ENCODE measurements at regions not wholly inside any gene's neighbourhood (a gene's known extent, or its start where the extent isn't known, plus 50 kb on each side); places are given as distances from the start of the nearest gene placed in this dataset.

- peak in 1 of 3 donors; percentile 6 for DNase-seq
- peak overlapping the region in 2 of 5 donors; percentile 13 to 44 for H3K4me3 Mint-ChIP-seq
- H3K27me3 Mint-ChIP-seq (ENCODE audit: low read depth in 3 of 3): peaks cover 2 to 6% (median 4%) of the 10 kb centered on the region in 3 donors
- peaks cover 0 to 2% (median 0%) of the 10 kb centered on the region in 6 donors for H3K9me3 Mint-ChIP-seq
- H3K4me1 Mint-ChIP-seq: peaks cover 7 to 10% of the 10 kb centered on the region in 2 donors
- H3K27ac Mint-ChIP-seq: no peak overlapping the region
- peaks cover 0 to 5% (median 0%) of the 10 kb centered on the region in 3 donors for H3K36me3 Mint-ChIP-seq
Observed at GRCh38 chr2:168348076-168348475, 100.7 kb upstream of the STK39 start.

GRCh38 chr2:168350380-168350779, 103.0 kb upstream of the STK39 start:
- no peak overlapping the region for H3K4me3 Mint-ChIP-seq
- no peak for DNase-seq
- H3K4me1 Mint-ChIP-seq: peaks cover 19 to 23% of the 10 kb centered on the region in 2 donors
- H3K36me3 Mint-ChIP-seq: peaks cover 0 to 7% (median 0%) of the 10 kb centered on the region in 3 donors
- no peak overlapping the region for H3K27ac Mint-ChIP-seq
- H3K27me3 Mint-ChIP-seq (ENCODE audit: low read depth in 3 of 3): peaks cover 0 to 4% (median 2%) of the 10 kb centered on the region in 3 donors
- peaks cover 0 to 4% (median 0%) of the 10 kb centered on the region in 6 donors for H3K9me3 Mint-ChIP-seq

- DNase-seq: no peak
- H3K9me3 Mint-ChIP-seq: peaks cover 0 to 4% (median 0%) of the 10 kb centered on the region in 6 donors
- H3K36me3 Mint-ChIP-seq: peaks cover 0 to 7% (median 0%) of the 10 kb centered on the region in 3 donors
- H3K27me3 Mint-ChIP-seq (ENCODE audit: low read depth in 3 of 3): peaks cover 0 to 4% (median 3%) of the 10 kb centered on the region in 3 donors
- peaks cover 20 to 26% of the 10 kb centered on the region in 2 donors for H3K4me1 Mint-ChIP-seq
- H3K27ac Mint-ChIP-seq: no peak overlapping the region
- H3K4me3 Mint-ChIP-seq: no peak overlapping the region
Observed at GRCh38 chr2:168353251-168353650, 102.8 kb upstream of the CERS6 start.

GRCh38 chr2:168354499-168354898, 101.6 kb upstream of the CERS6 start:
- Mint-ChIP-seq H3K27ac (no peak overlapping the region), H3K36me3 (peaks cover 0 to 11% (median 0%) of the 10 kb centered on the region in 3 donors), H3K4me1 (peaks cover 27 to 38% of the 10 kb centered on the region in 2 donors), H3K9me3 (peaks cover 0 to 4% (median 0%) of the 10 kb centered on the region in 6 donors), H3K4me3 (peak overlapping the region in 2 of 5 donors; percentile 4 to 12), H3K27me3 (ENCODE audit: low read depth in 3 of 3) (peaks cover 0 to 4% (median 3%) of the 10 kb centered on the region in 3 donors)
- peak in 1 of 3 donors; percentile 16 for DNase-seq

- Mint-ChIP-seq H3K27ac (no peak overlapping the region), H3K36me3 (peaks cover 0 to 11% (median 0%) of the 10 kb centered on the region in 3 donors), H3K4me1 (peaks cover 27 to 38% of the 10 kb centered on the region in 2 donors), H3K9me3 (peaks cover 0 to 4% (median 0%) of the 10 kb centered on the region in 6 donors), H3K4me3 (peak overlapping the region in 1 of 5 donors; percentile 25), H3K27me3 (ENCODE audit: low read depth in 3 of 3) (peaks cover 0 to 4% (median 3%) of the 10 kb centered on the region in 3 donors)
- no peak for DNase-seq
Observed at GRCh38 chr2:168355121-168355520, 101.0 kb upstream of the CERS6 start.

- H3K9me3 Mint-ChIP-seq: peaks cover 0 to 4% (median 0%) of the 10 kb centered on the region in 6 donors
- no peak for DNase-seq
- peak overlapping the region in 1 of 5 donors; percentile 67 for H3K4me3 Mint-ChIP-seq
- H3K4me1 Mint-ChIP-seq: peaks cover 27 to 38% of the 10 kb centered on the region in 2 donors
- H3K27me3 Mint-ChIP-seq (ENCODE audit: low read depth in 3 of 3): peaks cover 0 to 4% (median 2%) of the 10 kb centered on the region in 3 donors
- no peak overlapping the region for H3K27ac Mint-ChIP-seq
- peaks cover 0 to 11% (median 0%) of the 10 kb centered on the region in 3 donors for H3K36me3 Mint-ChIP-seq
Observed at GRCh38 chr2:168355779-168356476, 100.1 kb upstream of the CERS6 start.

- H3K36me3 Mint-ChIP-seq: peaks cover 0 to 13% (median 0%) of the 10 kb centered on the region in 3 donors
- no peak overlapping the region for H3K27ac Mint-ChIP-seq
- H3K9me3 Mint-ChIP-seq: peaks cover 0 to 4% (median 0%) of the 10 kb centered on the region in 6 donors
- H3K4me1 Mint-ChIP-seq: peaks cover 27 to 38% of the 10 kb centered on the region in 2 donors
- H3K27me3 Mint-ChIP-seq (ENCODE audit: low read depth in 3 of 3): peaks cover 0 to 2% (median 2%) of the 10 kb centered on the region in 3 donors
- no peak for DNase-seq
- no peak overlapping the region for H3K4me3 Mint-ChIP-seq
Observed at GRCh38 chr2:168356477-168356835, 99.6 kb upstream of the CERS6 start.

GRCh38 chr2:168357797-168358472, 98.1 kb upstream of the CERS6 start:
- H3K4me3 Mint-ChIP-seq: no peak overlapping the region
- peaks cover 0 to 4% (median 0%) of the 10 kb centered on the region in 6 donors for H3K9me3 Mint-ChIP-seq
- H3K4me1 Mint-ChIP-seq: peaks cover 27 to 38% of the 10 kb centered on the region in 2 donors
- peaks cover 0 to 2% (median 2%) of the 10 kb centered on the region in 3 donors for H3K27me3 Mint-ChIP-seq (ENCODE audit: low read depth in 3 of 3)
- peaks cover 0 to 18% (median 0%) of the 10 kb centered on the region in 3 donors for H3K36me3 Mint-ChIP-seq
- no peak for DNase-seq
- no peak overlapping the region for H3K27ac Mint-ChIP-seq

GRCh38 chr2:168359082-168359481, 97.0 kb upstream of the CERS6 start:
- no peak overlapping the region for H3K27ac Mint-ChIP-seq
- DNase-seq: no peak
- no peak overlapping the region for H3K4me3 Mint-ChIP-seq
- H3K9me3 Mint-ChIP-seq: peaks cover 0 to 3% (median 0%) of the 10 kb centered on the region in 6 donors
- H3K27me3 Mint-ChIP-seq (ENCODE audit: low read depth in 3 of 3): peaks cover 0 to 2% (median 2%) of the 10 kb centered on the region in 3 donors
- peaks cover 0 to 15% (median 0%) of the 10 kb centered on the region in 3 donors for H3K36me3 Mint-ChIP-seq
- H3K4me1 Mint-ChIP-seq: peaks cover 26 to 38% of the 10 kb centered on the region in 2 donors

- Mint-ChIP-seq H3K36me3 (peaks cover 0 to 15% (median 0%) of the 10 kb centered on the region in 3 donors), H3K27me3 (ENCODE audit: low read depth in 3 of 3) (no peaks in the 10 kb centered on the region), H3K4me1 (peaks cover 6 to 9% of the 10 kb centered on the region in 2 donors), H3K9me3 (peaks cover 0 to 5% (median 0%) of the 10 kb centered on the region in 6 donors), H3K4me3 (no peak overlapping the region), H3K27ac (no peak overlapping the region)
- no peak for DNase-seq
Observed at GRCh38 chr2:168363347-168364092, 92.6 kb upstream of the CERS6 start.

GRCh38 chr2:168365094-168365621, 90.9 kb upstream of the CERS6 start:
- no peak overlapping the region for H3K27ac Mint-ChIP-seq
- DNase-seq: no peak
- H3K9me3 Mint-ChIP-seq: peaks cover 0 to 5% (median 0%) of the 10 kb centered on the region in 6 donors
- peaks cover 0 to 14% (median 0%) of the 10 kb centered on the region in 3 donors for H3K36me3 Mint-ChIP-seq
- peaks cover 0 to 4% of the 10 kb centered on the region in 2 donors for H3K4me1 Mint-ChIP-seq
- no peak overlapping the region for H3K4me3 Mint-ChIP-seq
- no peaks in the 10 kb centered on the region for H3K27me3 Mint-ChIP-seq (ENCODE audit: low read depth in 3 of 3)

GRCh38 chr2:168369031-168369430, 87.0 kb upstream of the CERS6 start:
- peaks cover 33 to 40% of the 10 kb centered on the region in 2 donors for H3K4me1 Mint-ChIP-seq
- H3K4me3 Mint-ChIP-seq: no peak overlapping the region
- peaks cover 0 to 13% (median 0%) of the 10 kb centered on the region in 3 donors for H3K36me3 Mint-ChIP-seq
- H3K9me3 Mint-ChIP-seq: peaks cover 0 to 5% (median 0%) of the 10 kb centered on the region in 6 donors
- H3K27ac Mint-ChIP-seq: no peak overlapping the region
- no peak for DNase-seq
- no peaks in the 10 kb centered on the region for H3K27me3 Mint-ChIP-seq (ENCODE audit: low read depth in 3 of 3)

Data from immature natural killer cell (primary cell).